ENCODE measurements at regions not wholly inside any gene's neighbourhood (a gene's known extent, or its start where the extent isn't known, plus 50 kb on each side); places are given as distances from the start of the nearest gene placed in this dataset.
A peak's percentile ranks its signal among the peaks of the same experiment; 100 is the strongest.
"Not testable (repeated sequence)": the region's sequence is repeated elsewhere in the genome, so short reads cannot be mapped to it uniquely, and the experiment has no call there.

DNA sequence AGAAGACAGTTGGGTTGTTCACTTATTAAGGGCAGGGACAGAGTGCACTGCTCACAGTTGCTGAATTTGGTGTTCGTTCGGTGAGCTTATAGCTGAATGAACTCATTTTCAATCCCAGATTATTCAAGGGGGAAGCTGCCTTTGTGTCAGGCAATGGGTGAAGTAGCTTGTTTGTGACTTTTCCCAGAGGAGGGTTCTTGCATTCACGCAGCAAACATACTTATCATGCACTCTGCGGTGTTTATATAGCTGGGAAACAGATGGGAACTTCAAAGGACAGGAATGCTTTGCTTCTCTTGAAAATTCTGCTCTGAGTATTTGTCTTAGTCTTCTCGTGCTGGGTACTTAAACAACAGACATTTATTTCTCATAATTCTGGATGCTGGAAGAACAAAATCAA is 64.7 kb upstream of the ABCA1 start:
- ATAC-seq (no peak), DNase-seq (no peak)
- H3K36me3 Mint-ChIP-seq (ENCODE audit: low read depth), result peaks cover 4% of the 10 kb centered on the region
- H3K4me3 Mint-ChIP-seq, result peak overlapping the region; percentile 50
- intact Hi-C loops (cut with DNase I, micrococcal nuclease), result loop anchor here (5.0 to 10.0 kb wide), 4 partner anchors 80 to 165 kb away; no protein-coding TSS in a partner anchor
- peaks cover 37% of the 10 kb centered on the region for H3K4me1 Mint-ChIP-seq
- ChIA-PET POLR2A (interaction anchor here (1.1 to 2.3 kb wide), 2 partner anchors 31 to 65 kb away, joined by 4 to 16 read pairs; partner anchors contain the start of gene ABCA1), CTCF (no interaction called here)
- peaks cover 26% of the 10 kb centered on the region for H3K27me3 Mint-ChIP-seq
- H3K27ac Mint-ChIP-seq, result peak overlapping the region; percentile 76
- H3K9me3 Mint-ChIP-seq (ENCODE audit: low read depth), result no peaks in the 10 kb centered on the region

DNA sequence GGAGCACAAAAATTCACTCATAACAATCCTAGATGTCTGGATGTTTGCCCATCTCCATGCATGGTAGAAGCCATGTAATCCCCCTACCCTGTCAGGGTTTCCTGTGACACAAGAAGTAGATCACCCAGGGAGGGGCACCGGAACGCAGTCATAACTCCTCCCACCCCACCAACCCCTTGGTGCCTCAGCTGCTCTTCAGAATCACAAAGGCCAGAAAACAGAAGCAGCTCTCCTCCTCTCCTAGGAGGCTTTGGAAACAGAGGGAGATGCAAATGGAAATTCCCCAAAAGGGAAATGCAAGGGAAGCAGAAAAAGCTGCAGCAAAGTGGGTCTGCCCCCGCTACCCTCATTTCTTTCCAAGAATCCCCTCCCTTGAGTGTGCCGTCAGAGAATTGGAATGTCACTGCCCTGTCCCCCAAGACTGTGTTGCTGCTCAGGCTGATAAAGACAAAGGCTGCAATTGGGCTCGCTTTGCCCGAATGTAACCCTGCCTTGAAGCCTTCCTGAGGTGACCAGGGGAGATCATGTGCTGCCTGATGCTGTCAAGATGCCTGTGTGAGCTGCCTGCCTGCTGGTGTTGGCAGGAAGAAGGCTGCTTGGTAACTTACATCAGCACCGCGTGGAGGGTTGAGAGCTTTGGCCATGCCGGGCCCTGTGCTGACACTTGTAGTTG is 65.5 kb upstream of the ABCA1 start:
- POLR2A ChIA-PET, result interaction anchor here (0.6 kb wide), 1 partner anchor 65 kb away, joined by 5 read pairs; no protein-coding TSS in a partner anchor
- H3K9me3 Mint-ChIP-seq (ENCODE audit: low read depth), result no peaks in the 10 kb centered on the region
- peak overlapping the region; percentile 50 for H3K4me3 Mint-ChIP-seq
- intact Hi-C loops (cut with DNase I, micrococcal nuclease), result loop anchor here (5.0 to 10.0 kb wide), 4 partner anchors 79 to 164 kb away; no protein-coding TSS in a partner anchor
- ATAC-seq (peak; percentile 37), DNase-seq (peak; percentile 62)
- peaks cover 37% of the 10 kb centered on the region for H3K4me1 Mint-ChIP-seq
- peaks cover 27% of the 10 kb centered on the region for H3K27me3 Mint-ChIP-seq
- H3K27ac Mint-ChIP-seq, result peak overlapping the region; percentile 76
- CTCF ChIA-PET, result interaction anchor here (0.6 kb wide), 1 partner anchor 133 kb away, joined by 4 read pairs; no protein-coding TSS in a partner anchor
- H3K36me3 Mint-ChIP-seq (ENCODE audit: low read depth), result peaks cover 4% of the 10 kb centered on the region

GRCh38 chr9:104997536-104997935 is 69.6 kb upstream of the ABCA1 start:
- Mint-ChIP-seq H3K36me3 (ENCODE audit: low read depth) (peaks cover 4% of the 10 kb centered on the region), H3K27me3 (peaks cover 18% of the 10 kb centered on the region)

GRCh38 chr9:104999136-104999535 is 71.2 kb upstream of the ABCA1 start:
- CTCF ChIA-PET, result no interaction called here
- H3K27ac Mint-ChIP-seq, result no peak overlapping the region
- POLR2A ChIA-PET, result no interaction called here
- ATAC-seq (no peak), DNase-seq (no peak)
- peaks cover 8% of the 10 kb centered on the region for H3K27me3 Mint-ChIP-seq
- H3K9me3 Mint-ChIP-seq (ENCODE audit: low read depth), result no peaks in the 10 kb centered on the region
- H3K36me3 Mint-ChIP-seq (ENCODE audit: low read depth), result no peaks in the 10 kb centered on the region
- peaks cover under 1% of the 10 kb centered on the region for H3K4me1 Mint-ChIP-seq
- intact Hi-C loops (cut with DNase I, micrococcal nuclease), result loop anchor here in 1 of 2 experiments (10.0 kb wide), 1 partner anchor 156 kb away; no protein-coding TSS in a partner anchor
- no peak overlapping the region for H3K4me3 Mint-ChIP-seq

More at GRCh38 chr9:104997536-104997935, 69.6 kb upstream of the ABCA1 start:
- H3K9me3 Mint-ChIP-seq (ENCODE audit: low read depth), result no peaks in the 10 kb centered on the region
- ChIA-PET CTCF (interaction anchor here (0.6 to 1.0 kb wide), 4 partner anchors 52 to 161 kb away, joined by 3 read pairs; no protein-coding TSS in a partner anchor), POLR2A (interaction anchor here (0.6 kb wide), 1 partner anchor 101 kb away, joined by 4 read pairs; no protein-coding TSS in a partner anchor)
- ATAC-seq, result no peak
- H3K4me3 Mint-ChIP-seq, result no peak overlapping the region
- H3K4me1 Mint-ChIP-seq, result peaks cover 17% of the 10 kb centered on the region
- no peak overlapping the region for H3K27ac Mint-ChIP-seq
- no peak for DNase-seq
- intact Hi-C loops (cut with DNase I, micrococcal nuclease), result loop anchor here in 1 of 2 experiments (10.0 kb wide), 1 partner anchor 157 kb away; no protein-coding TSS in a partner anchor

DNA sequence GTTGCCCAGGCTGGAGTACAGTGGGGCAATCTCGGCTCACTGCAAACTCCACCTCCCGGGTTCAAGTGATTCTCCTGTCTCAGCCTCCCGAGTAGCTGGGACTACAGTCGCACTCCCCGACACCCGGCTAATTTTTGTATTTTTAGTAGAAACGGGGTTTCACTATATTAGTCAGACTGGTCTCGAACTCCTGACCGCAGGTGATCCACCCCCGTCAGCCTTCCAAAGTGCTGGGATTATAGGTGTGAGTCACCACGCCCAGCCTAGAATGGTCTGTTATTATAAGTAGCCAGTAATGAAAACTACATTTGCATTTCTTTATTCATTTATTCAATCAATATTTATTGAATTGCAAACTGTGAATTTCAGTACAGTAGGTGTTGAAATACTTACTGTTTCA is 72.6 kb upstream of the ABCA1 start:
- DNase-seq; H3K4me1 Mint-ChIP-seq; intact Hi-C loops (cut with DNase I, micrococcal nuclease); H3K9me3 Mint-ChIP-seq (ENCODE audit: low read depth); H3K36me3 Mint-ChIP-seq (ENCODE audit: low read depth); H3K27ac Mint-ChIP-seq; POLR2A ChIA-PET; H3K4me3 Mint-ChIP-seq; H3K27me3 Mint-ChIP-seq: not testable (repeated sequence)
- CTCF ChIA-PET, result interaction anchor here (0.7 kb wide), 1 partner anchor 210 kb away, joined by 3 read pairs; no protein-coding TSS in a partner anchor
- ATAC-seq, result peak; percentile 19

DNA sequence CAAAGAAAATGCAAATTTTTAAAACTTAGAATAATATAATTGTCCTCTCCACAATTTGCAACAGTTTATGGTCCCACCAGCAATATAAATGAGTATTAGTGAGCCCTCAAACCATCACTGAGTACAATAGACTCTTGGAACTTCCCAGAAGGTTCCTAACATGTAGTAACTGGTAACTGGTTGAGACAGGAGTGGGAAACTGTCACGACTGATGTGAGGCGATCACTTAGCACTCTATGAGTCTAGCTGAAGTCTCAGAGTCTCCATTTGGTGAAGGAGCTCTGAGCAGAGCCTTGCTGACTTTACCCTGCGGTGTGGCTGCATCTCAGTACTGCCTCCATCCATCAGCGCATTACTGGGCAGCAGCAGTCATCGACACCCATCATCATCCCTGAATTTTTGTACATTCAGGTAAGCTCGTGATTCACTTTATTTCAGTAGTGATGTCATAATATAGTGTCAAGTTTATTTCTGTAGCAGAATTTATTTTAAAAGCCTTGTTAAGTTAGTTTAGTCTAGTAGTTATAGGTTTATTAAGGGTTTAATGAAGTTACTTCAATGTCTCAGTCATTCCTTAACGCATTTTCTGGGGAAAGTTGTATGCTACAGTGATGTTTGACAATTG is 76.6 kb upstream of the ABCA1 start:
- CTCF ChIA-PET, result no interaction called here
- Mint-ChIP-seq H3K36me3 (ENCODE audit: low read depth) (no peaks in the 10 kb centered on the region), H3K27ac (no peak overlapping the region), H3K9me3 (ENCODE audit: low read depth) (no peaks in the 10 kb centered on the region), H3K27me3 (peaks cover 2% of the 10 kb centered on the region), H3K4me1 (peaks cover 10% of the 10 kb centered on the region), H3K4me3 (no peak overlapping the region)
- ATAC-seq (no peak), DNase-seq (no peak)
- POLR2A ChIA-PET, result no interaction called here
- intact Hi-C loops (cut with DNase I, micrococcal nuclease), result no loop called here

DNA sequence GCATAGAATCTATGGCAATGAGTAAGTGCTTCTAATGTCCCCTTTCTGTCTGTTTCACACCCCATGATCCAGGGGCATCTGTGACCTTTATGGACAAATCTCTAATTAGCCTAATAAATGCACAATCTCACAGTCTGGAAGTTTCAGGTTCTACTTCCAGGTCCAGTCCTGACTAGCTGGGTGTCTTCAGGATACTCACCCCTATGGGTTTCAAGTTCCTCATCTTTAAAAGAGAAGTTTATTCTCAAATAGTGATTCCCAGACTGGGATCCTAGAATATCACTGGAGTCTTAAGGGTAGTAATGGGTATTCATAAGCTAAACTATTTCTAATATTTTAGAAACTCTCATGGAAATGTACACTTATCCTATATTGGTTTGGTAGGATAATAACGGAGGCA is 77.2 kb upstream of the ABCA1 start:
- H3K36me3 Mint-ChIP-seq (ENCODE audit: low read depth), result no peaks in the 10 kb centered on the region
- no peak overlapping the region for H3K27ac Mint-ChIP-seq
- intact Hi-C loops (cut with DNase I, micrococcal nuclease), result no loop called here
- peaks cover 10% of the 10 kb centered on the region for H3K4me1 Mint-ChIP-seq
- H3K27me3 Mint-ChIP-seq, result peaks cover 2% of the 10 kb centered on the region
- DNase-seq (no peak), ATAC-seq (no peak)
- POLR2A ChIA-PET, result no interaction called here
- CTCF ChIA-PET, result no interaction called here
- H3K9me3 Mint-ChIP-seq (ENCODE audit: low read depth), result no peaks in the 10 kb centered on the region
- no peak overlapping the region for H3K4me3 Mint-ChIP-seq

DNA sequence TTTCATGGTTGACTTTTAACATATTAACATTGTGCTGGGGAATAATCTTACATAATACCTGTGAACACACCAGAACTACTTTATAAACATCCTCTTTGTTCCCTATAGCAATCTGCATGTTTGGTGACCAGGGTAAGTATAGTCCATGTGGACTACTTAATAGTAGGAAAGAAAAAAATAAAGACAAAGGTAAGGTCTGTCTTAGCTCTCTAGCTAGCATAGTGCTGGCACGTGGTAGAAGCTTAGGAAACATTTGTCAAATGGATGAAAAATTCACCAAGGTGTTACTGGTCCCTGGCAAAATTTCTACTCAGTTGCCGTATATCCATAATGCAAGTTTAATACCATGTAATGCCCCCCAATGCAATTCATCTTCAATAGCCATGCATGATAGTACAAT is 78.6 kb upstream of the ABCA1 start:
- ChIA-PET CTCF (interaction anchor here (1.4 kb wide), 1 partner anchor 21 kb away, joined by 4 read pairs; no protein-coding TSS in a partner anchor), POLR2A (no interaction called here)
- intact Hi-C loops (cut with DNase I, micrococcal nuclease), result no loop called here
- Mint-ChIP-seq H3K4me1 (peaks cover 10% of the 10 kb centered on the region), H3K9me3 (ENCODE audit: low read depth) (no peaks in the 10 kb centered on the region), H3K27me3 (peaks cover 2% of the 10 kb centered on the region), H3K4me3 (no peak overlapping the region), H3K36me3 (ENCODE audit: low read depth) (no peaks in the 10 kb centered on the region), H3K27ac (no peak overlapping the region)
- DNase-seq, result no peak
- no peak for ATAC-seq

GRCh38 chr9:105007143-105007542 is 79.2 kb upstream of the ABCA1 start:
- Mint-ChIP-seq H3K9me3 (ENCODE audit: low read depth) (no peaks in the 10 kb centered on the region), H3K27ac (peak overlapping the region; percentile 4), H3K4me3 (no peak overlapping the region), H3K27me3 (peaks cover 2% of the 10 kb centered on the region), H3K4me1 (peaks cover 10% of the 10 kb centered on the region), H3K36me3 (ENCODE audit: low read depth) (no peaks in the 10 kb centered on the region)
- DNase-seq (peak; percentile 56), ATAC-seq (peak; percentile 88)
- ChIA-PET CTCF (interaction anchor here (0.7 to 1.4 kb wide), 2 partner anchors 22 to 657 kb away, joined by 3 to 4 read pairs; no protein-coding TSS in a partner anchor), POLR2A (interaction anchor here (0.8 kb wide), 1 partner anchor 46 kb away, joined by 6 read pairs; no protein-coding TSS in a partner anchor)
- intact Hi-C loops (cut with DNase I, micrococcal nuclease), result loop anchor here in 1 of 2 experiments (1.0 kb wide), 1 partner anchor 16 kb away; no protein-coding TSS in a partner anchor

- DNase-seq; H3K36me3 Mint-ChIP-seq (ENCODE audit: low read depth); intact Hi-C loops (cut with DNase I, micrococcal nuclease); POLR2A ChIA-PET; H3K4me3 Mint-ChIP-seq; CTCF ChIA-PET; H3K27ac Mint-ChIP-seq; ATAC-seq; H3K4me1 Mint-ChIP-seq; H3K9me3 Mint-ChIP-seq (ENCODE audit: low read depth); H3K27me3 Mint-ChIP-seq: not testable (repeated sequence)
Observed at GRCh38 chr9:105010089-105010488, 82.1 kb upstream of the ABCA1 start.

DNA sequence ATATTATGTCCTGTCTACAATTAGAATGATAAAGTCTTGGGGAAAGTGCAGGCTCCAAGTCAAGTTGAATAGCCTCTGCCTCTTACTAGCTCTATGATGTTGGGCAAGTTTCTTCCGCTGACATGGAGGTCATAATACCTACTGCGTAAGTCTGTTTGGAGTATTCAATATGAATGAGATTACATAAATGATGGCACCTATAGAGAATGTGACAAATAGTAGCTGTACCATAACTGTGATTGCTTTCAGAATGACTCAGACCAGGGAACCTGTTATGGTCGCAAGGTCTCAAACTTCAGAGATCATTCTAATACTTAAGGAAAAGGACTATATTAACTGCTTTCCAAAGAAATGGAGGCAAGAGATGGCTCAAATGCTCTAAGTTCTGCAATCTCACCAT is 94.0 kb upstream of the ABCA1 start:
- Mint-ChIP-seq H3K27me3 (no peaks in the 10 kb centered on the region), H3K9me3 (ENCODE audit: low read depth) (no peaks in the 10 kb centered on the region), H3K27ac (no peak overlapping the region), H3K4me1 (no peaks in the 10 kb centered on the region), H3K4me3 (no peak overlapping the region), H3K36me3 (ENCODE audit: low read depth) (no peaks in the 10 kb centered on the region)
- DNase-seq (no peak), ATAC-seq (peak; percentile 30)
- ChIA-PET POLR2A (no interaction called here), CTCF (no interaction called here)
- intact Hi-C loops (cut with DNase I, micrococcal nuclease), result no loop called here
